ENCODE measurements at regions not wholly inside any gene's neighbourhood (a gene's known extent, or its start where the extent isn't known, plus 50 kb on each side); places are given as distances from the start of the nearest gene placed in this dataset.

DNA sequence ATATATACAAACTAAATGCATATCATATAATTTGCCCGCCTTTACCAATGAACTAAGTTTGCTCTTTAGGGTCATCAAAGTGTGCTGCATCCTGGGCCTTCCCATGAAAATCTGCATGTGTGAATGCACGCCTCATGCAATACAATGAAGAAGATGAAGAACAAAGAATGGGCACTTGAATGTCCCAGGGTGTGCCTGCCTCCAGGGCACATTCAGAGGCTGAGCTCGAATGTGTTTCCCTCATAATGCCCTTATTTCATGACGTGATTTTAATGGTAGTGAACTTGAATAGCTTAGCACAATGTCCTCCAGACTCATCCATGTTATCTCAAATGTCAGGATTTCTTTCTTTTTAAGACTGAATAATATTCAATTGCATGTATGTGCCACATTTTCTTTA is 824.9 kb downstream of the TNS3 start:
- Histone ChIP-seq H3K4me1 (ENCODE audit: insufficient read depth, low read length) (no peaks in the 10 kb centered on the region), H3K36me3 (ENCODE audit: insufficient read depth, low read length) (no peaks in the 10 kb centered on the region), H3K27me3 (ENCODE audit: control insufficient read depth in 1 of 2, insufficient read depth in 2 of 2, low read length in 2 of 2) (no peaks in the 10 kb centered on the region), H3K27ac (ENCODE audit: low read depth in 1 of 2, low read length in 2 of 2) (no peak overlapping the region), H3K4me3 (ENCODE audit: low read length) (no peak overlapping the region), H3K9me3 (ENCODE audit: control insufficient read depth in 1 of 2, insufficient read depth in 1 of 2, low read length in 2 of 2) (peaks cover 0 to 7% of the 10 kb centered on the region in 2 experiments)
- Mint-ChIP-seq H3K27me3 (no peaks in the 10 kb centered on the region), H3K4me3 (no peak overlapping the region), H3K27ac (no peak overlapping the region), H3K36me3 (ENCODE audit: low read depth) (no peaks in the 10 kb centered on the region), H3K9me3 (peaks cover 9% of the 10 kb centered on the region), H3K4me1 (ENCODE audit: low read depth) (no peaks in the 10 kb centered on the region)
- TF ChIP-seq, protein P1, sequence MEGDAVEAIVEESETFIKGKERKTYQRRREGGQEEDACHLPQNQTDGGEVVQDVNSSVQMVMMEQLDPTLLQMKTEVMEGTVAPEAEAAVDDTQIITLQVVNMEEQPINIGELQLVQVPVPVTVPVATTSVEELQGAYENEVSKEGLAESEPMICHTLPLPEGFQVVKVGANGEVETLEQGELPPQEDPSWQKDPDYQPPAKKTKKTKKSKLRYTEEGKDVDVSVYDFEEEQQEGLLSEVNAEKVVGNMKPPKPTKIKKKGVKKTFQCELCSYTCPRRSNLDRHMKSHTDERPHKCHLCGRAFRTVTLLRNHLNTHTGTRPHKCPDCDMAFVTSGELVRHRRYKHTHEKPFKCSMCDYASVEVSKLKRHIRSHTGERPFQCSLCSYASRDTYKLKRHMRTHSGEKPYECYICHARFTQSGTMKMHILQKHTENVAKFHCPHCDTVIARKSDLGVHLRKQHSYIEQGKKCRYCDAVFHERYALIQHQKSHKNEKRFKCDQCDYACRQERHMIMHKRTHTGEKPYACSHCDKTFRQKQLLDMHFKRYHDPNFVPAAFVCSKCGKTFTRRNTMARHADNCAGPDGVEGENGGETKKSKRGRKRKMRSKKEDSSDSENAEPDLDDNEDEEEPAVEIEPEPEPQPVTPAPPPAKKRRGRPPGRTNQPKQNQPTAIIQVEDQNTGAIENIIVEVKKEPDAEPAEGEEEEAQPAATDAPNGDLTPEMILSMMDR (IDR thresholded peaks at IDR 0.05): no peak
- ATAC-seq (ENCODE audit: poor library complexity): no peak
- DNase-seq: no peak
- ChIA-PET CTCF (no interaction called here), POLR2A (no interaction called here)
- intact Hi-C loops (cut with DNase I, micrococcal nuclease): no loop called here

DNA sequence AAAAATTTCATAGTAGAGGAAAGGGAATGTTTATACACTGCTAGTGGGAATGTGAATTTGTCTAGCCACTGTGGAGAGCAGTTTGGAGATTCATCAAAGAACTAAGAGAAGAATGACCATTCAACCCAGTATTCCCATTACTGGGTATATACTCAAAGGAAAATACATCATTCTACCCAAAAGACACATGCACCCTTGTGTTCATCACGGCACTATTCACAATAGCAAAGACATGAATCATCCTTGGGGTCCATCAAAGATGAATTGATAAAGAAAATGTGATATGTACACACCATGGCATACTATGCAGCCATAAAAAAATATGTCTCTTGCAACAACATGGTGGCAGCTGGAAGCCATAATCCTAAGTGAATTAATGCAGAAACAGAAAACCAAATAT is 825.7 kb downstream of the TNS3 start:
- H3K27ac ChIP-seq (ENCODE audit: low read depth in 1 of 2, low read length in 2 of 2): no peak overlapping the region

GRCh38 chr7:46755120-46756034 is 826.5 kb downstream of the TNS3 start:
- intact Hi-C loops (cut with DNase I, micrococcal nuclease): no loop called here
- Mint-ChIP-seq H3K9me3 (peaks cover 4% of the 10 kb centered on the region), H3K4me1 (ENCODE audit: low read depth) (no peaks in the 10 kb centered on the region), H3K27ac (no peak overlapping the region), H3K4me3 (no peak overlapping the region), H3K36me3 (ENCODE audit: low read depth) (no peaks in the 10 kb centered on the region), H3K27me3 (no peaks in the 10 kb centered on the region)
- no peak for DNase-seq
- ChIA-PET POLR2A (no interaction called here), CTCF (no interaction called here)
- Histone ChIP-seq H3K27ac (ENCODE audit: low read depth in 1 of 2, low read length in 2 of 2) (no peak overlapping the region), H3K27me3 (ENCODE audit: control insufficient read depth in 1 of 2, insufficient read depth in 2 of 2, low read length in 2 of 2) (no peaks in the 10 kb centered on the region), H3K9me3 (ENCODE audit: control insufficient read depth in 1 of 2, insufficient read depth in 1 of 2, low read length in 2 of 2) (peaks cover 0 to 11% of the 10 kb centered on the region in 2 experiments), H3K4me3 (ENCODE audit: low read length) (no peak overlapping the region), H3K4me1 (ENCODE audit: insufficient read depth, low read length) (no peaks in the 10 kb centered on the region), H3K36me3 (ENCODE audit: insufficient read depth, low read length) (no peaks in the 10 kb centered on the region)
- TF ChIP-seq, protein P1 (IDR thresholded peaks at IDR 0.05): no peak
- no peak for ATAC-seq (ENCODE audit: poor library complexity)

More for the DNA sequence above, 825.7 kb downstream of the TNS3 start:
- CTCF ChIA-PET: no interaction called here
- Histone ChIP-seq H3K4me3 (ENCODE audit: low read length) (no peak overlapping the region), H3K9me3 (ENCODE audit: control insufficient read depth in 1 of 2, insufficient read depth in 1 of 2, low read length in 2 of 2) (peaks cover 0 to 7% of the 10 kb centered on the region in 2 experiments), H3K4me1 (ENCODE audit: insufficient read depth, low read length) (no peaks in the 10 kb centered on the region), H3K36me3 (ENCODE audit: insufficient read depth, low read length) (no peaks in the 10 kb centered on the region), H3K27me3 (ENCODE audit: control insufficient read depth in 1 of 2, insufficient read depth in 2 of 2, low read length in 2 of 2) (no peaks in the 10 kb centered on the region)
- no peak overlapping the region for H3K27ac Mint-ChIP-seq
- H3K27me3 Mint-ChIP-seq: no peaks in the 10 kb centered on the region
- ATAC-seq (ENCODE audit: poor library complexity) (no peak), DNase-seq (no peak)
- intact Hi-C loops (cut with DNase I, micrococcal nuclease): no loop called here
- H3K36me3 Mint-ChIP-seq (ENCODE audit: low read depth): no peaks in the 10 kb centered on the region
- H3K9me3 Mint-ChIP-seq: peaks cover 6% of the 10 kb centered on the region
- H3K4me1 Mint-ChIP-seq (ENCODE audit: low read depth): no peaks in the 10 kb centered on the region
- POLR2A ChIA-PET: no interaction called here
- no peak overlapping the region for H3K4me3 Mint-ChIP-seq
- TF ChIP-seq, protein P1 (IDR thresholded peaks at IDR 0.05): no peak

All from CD4-positive, alpha-beta T cell (primary cell).